ENCODE measurements at regions not wholly inside any gene's neighbourhood (a gene's known extent, or its start where the extent isn't known, plus 50 kb on each side); places are given as distances from the start of the nearest gene placed in this dataset.
A peak's percentile ranks its signal among the peaks of the same experiment; 100 is the strongest.

- no peaks in the 10 kb centered on the region for H3K27me3 ChIP-seq
- TF ChIP-seq CTCF (IDR thresholded peaks at IDR 0.05) (no peak), POLR2A (IDR thresholded peaks at IDR 0.05) (no peak)
- ATAC-seq, result no peak
- H3K27ac ChIP-seq, result no peak overlapping the region
- no peaks in the 10 kb centered on the region for H3K36me3 ChIP-seq (replicated peaks in 1 of 2; ENCODE audit: insufficient read depth in 1 of 2, low read depth in 2 of 2)
- no peaks in the 10 kb centered on the region for H3K9me3 ChIP-seq
- 55 to 60% methylated on average over 3 of the region's 3 CpGs for WGBS, 2 donors
- H3K4me1 ChIP-seq, result no peaks in the 10 kb centered on the region
- intact Hi-C loops (cut with DNase I), result no loop called here
- H3K4me3 ChIP-seq, result no peak overlapping the region
- DNase-seq, result no peak
Measured at GRCh38 chr15:95127356-95127755, 896.0 kb downstream of the MCTP2 start.

- no peak overlapping the region for H3K27ac ChIP-seq
- intact Hi-C loops (cut with DNase I), result no loop called here
- H3K36me3 ChIP-seq (replicated peaks in 1 of 2; ENCODE audit: insufficient read depth in 1 of 2, low read depth in 2 of 2), result no peaks in the 10 kb centered on the region
- DNase-seq (peak in 2 of 4 donors; percentile 11 to 15), ATAC-seq (peak; percentile 27)
- no peaks in the 10 kb centered on the region for H3K27me3 ChIP-seq
- no peaks in the 10 kb centered on the region for H3K9me3 ChIP-seq
- TF ChIP-seq POLR2A (IDR thresholded peaks at IDR 0.05), result no peak
- no peak for TF ChIP-seq CTCF (IDR thresholded peaks at IDR 0.05)
- no peak overlapping the region for H3K4me3 ChIP-seq
- WGBS, 2 donors, result 14 to 36% methylated on average over 4 of the region's 4 CpGs
- no peaks in the 10 kb centered on the region for H3K4me1 ChIP-seq
Measured at GRCh38 chr15:95129574-95129973, 898.2 kb downstream of the MCTP2 start.

- WGBS, 2 donors, result 30 to 44% methylated on average over 5 of the region's 5 CpGs
- DNase-seq, result no peak
Measured at GRCh38 chr15:95131131-95131556, 899.8 kb downstream of the MCTP2 start.

GRCh38 chr15:95132774-95133173, 901.4 kb downstream of the MCTP2 start:
- ATAC-seq (no peak), DNase-seq (no peak)
- Histone ChIP-seq H3K4me3 (no peak overlapping the region), H3K9me3 (no peaks in the 10 kb centered on the region), H3K4me1 (no peaks in the 10 kb centered on the region), H3K27ac (no peak overlapping the region), H3K36me3 (replicated peaks in 1 of 2; ENCODE audit: insufficient read depth in 1 of 2, low read depth in 2 of 2) (no peaks in the 10 kb centered on the region), H3K27me3 (no peaks in the 10 kb centered on the region)
- WGBS, 2 donors, result 68 to 69% methylated on average over 1 of the region's 1 CpG
- no peak for TF ChIP-seq POLR2A (IDR thresholded peaks at IDR 0.05)
- no peak for TF ChIP-seq CTCF (IDR thresholded peaks at IDR 0.05)
- intact Hi-C loops (cut with DNase I), result no loop called here

More at GRCh38 chr15:95131131-95131556, 899.8 kb downstream of the MCTP2 start:
- intact Hi-C loops (cut with DNase I), result no loop called here
- no peaks in the 10 kb centered on the region for H3K36me3 ChIP-seq (replicated peaks in 1 of 2; ENCODE audit: insufficient read depth in 1 of 2, low read depth in 2 of 2)
- ATAC-seq, result no peak
- no peak overlapping the region for H3K27ac ChIP-seq
- TF ChIP-seq CTCF (IDR thresholded peaks at IDR 0.05) (no peak), POLR2A (IDR thresholded peaks at IDR 0.05) (no peak)
- H3K27me3 ChIP-seq, result no peaks in the 10 kb centered on the region
- H3K4me3 ChIP-seq, result no peak overlapping the region
- no peaks in the 10 kb centered on the region for H3K4me1 ChIP-seq
- no peaks in the 10 kb centered on the region for H3K9me3 ChIP-seq

- Histone ChIP-seq H3K4me1 (no peaks in the 10 kb centered on the region), H3K9me3 (no peaks in the 10 kb centered on the region), H3K27me3 (no peaks in the 10 kb centered on the region), H3K27ac (no peak overlapping the region), H3K36me3 (replicated peaks in 1 of 2; ENCODE audit: insufficient read depth in 1 of 2, low read depth in 2 of 2) (no peaks in the 10 kb centered on the region), H3K4me3 (no peak overlapping the region)
- DNase-seq, result no peak
- WGBS, 2 donors, result 34 to 39% methylated on average over 4 of the region's 4 CpGs
- no peak for ATAC-seq
- TF ChIP-seq CTCF (IDR thresholded peaks at IDR 0.05), result no peak
- no peak for TF ChIP-seq POLR2A (IDR thresholded peaks at IDR 0.05)
- intact Hi-C loops (cut with DNase I), result no loop called here
Measured at GRCh38 chr15:95134431-95135110, 903.2 kb downstream of the MCTP2 start.

Measured in body of pancreas (tissue), 4 donors.